ENCODE measurements at regions not wholly inside any gene's neighbourhood (a gene's known extent, or its start where the extent isn't known, plus 50 kb on each side); places are given as distances from the start of the nearest gene placed in this dataset.

- TF ChIP-seq EP300 (IDR thresholded peaks at IDR 0.05): no peak
- TF ChIP-seq CTCF (IDR thresholded peaks at IDR 0.05): no peak
- no peak for TF ChIP-seq POLR2A (IDR thresholded peaks at IDR 0.05; ENCODE audit: low read depth)
These were observed 555.4 kb downstream of the SH2D4B start for GRCh38 chr10:81093056-81093455.

Data from esophagus muscularis mucosa (tissue), 4 donors.